Breast epithelium (tissue), 4 donors: ENCODE measurements at regions not wholly inside any gene's neighbourhood (a gene's known extent, or its start where the extent isn't known, plus 50 kb on each side); places are given as distances from the start of the nearest gene placed in this dataset.

Source experiments
- DNase-seq, 2 donors: peaks; one replicate each; pipeline ENCODE4 v3.0.0-alpha.2; 2019; ENCODE audit warnings: low spot score in 2 of 2
- H3K27ac ChIP-seq, 2 donors: fragments of 200-600 bp; sonication (generic) in 1 of 2; one replicate each; pipeline ENCODE4 v1.5.1; 2016 to 2019; ENCODE audit warnings: mild to moderate bottlenecking in 1 of 2
- H3K27me3 ChIP-seq, 2 donors: fragments of 200-600 bp; sonication (generic) in 1 of 2; one replicate each; pipeline versions ENCODE4 v1.5.1 to v1.6.0; 2017 to 2019; ENCODE audit warnings: control low read depth in 1 of 2, mild to moderate bottlenecking in 1 of 2
- H3K36me3 ChIP-seq: fragments of 200-600 bp; one replicate; pipeline ENCODE4 v1.5.1; 2019
- H3K4me1 ChIP-seq, 2 donors: fragments of 200-600 bp; sonication (generic); one replicate each; pipeline ENCODE4 v1.5.1; 2016 to 2019; ENCODE audit warnings: control low read depth in 1 of 2
- H3K4me3 ChIP-seq, 3 donors: fragments of 200-600 bp; sonication (generic); 1 replicate in 2 of 3; 2 replicates in 1 of 3; pipeline ENCODE4 v1.5.1; 2016 to 2019; ENCODE audit warnings: mild to moderate bottlenecking in 3 of 3, moderate library complexity in 2 of 3
- H3K9me3 ChIP-seq, 2 donors: fragments of 200-600 bp; sonication (generic) in 1 of 2; one replicate each; pipeline ENCODE4 v1.5.1; 2016 to 2019; ENCODE audit warnings: control low read depth in 1 of 2
- CTCF ChIP-seq, 3 donors: fragments of 450-650 bp; IDR thresholded peaks; one replicate each; pipeline ENCODE4 v1.5.1; 2016 to 2017; ENCODE audit warnings: antibody characterized with exemption in 3 of 3, mild to moderate bottlenecking in 3 of 3, moderate library complexity in 3 of 3
- POLR2A ChIP-seq: fragments of 450-650 bp; IDR thresholded peaks from one replicate; pipeline ENCODE4 v1.6.1; 2016; ENCODE audit warnings: antibody characterized with exemption, mild to moderate bottlenecking, moderate library complexity
- POLR2AphosphoS5 ChIP-seq, 3 donors: sonication (generic); formaldehyde crosslinking; IDR thresholded peaks; one replicate each; pipeline ENCODE4 v1.6.1; 2017; ENCODE audit warnings: antibody characterized with exemption in 3 of 3
- intact Hi-C: fragments of 100-400 bp; cut with DNase I; formaldehyde crosslinking; loops from one replicate; pipeline ENCODE4 v1.15.1; 2023; ENCODE audit warnings: low total_unique reads

GRCh38 chr4:45701621-45702020, 422.2 kb downstream of the GABRG1 start:
- Histone ChIP-seq H3K27ac (no peak overlapping the region), H3K4me1 (no peaks in the 10 kb centered on the region)
- TF ChIP-seq POLR2AphosphoS5 (IDR thresholded peaks at IDR 0.05) (no peak), CTCF (IDR thresholded peaks at IDR 0.05) (no peak), POLR2A (no peak)

GRCh38 chr4:45693746-45694145, 430.1 kb downstream of the GABRG1 start:
- Histone ChIP-seq H3K27ac (no peak overlapping the region), H3K9me3 (no peaks in the 10 kb centered on the region), H3K4me3 (no peak overlapping the region), H3K36me3 (no peaks in the 10 kb centered on the region), H3K27me3 (no peaks in the 10 kb centered on the region), H3K4me1 (no peaks in the 10 kb centered on the region)
- no peak for DNase-seq
- TF ChIP-seq CTCF (IDR thresholded peaks at IDR 0.05) (no peak), POLR2AphosphoS5 (IDR thresholded peaks at IDR 0.05) (no peak), POLR2A (no peak)
- intact Hi-C loops: no loop called here

More at GRCh38 chr4:45701621-45702020, 422.2 kb downstream of the GABRG1 start:
- DNase-seq: no peak
- intact Hi-C loops: no loop called here
- Histone ChIP-seq H3K27me3 (no peaks in the 10 kb centered on the region), H3K4me3 (no peak overlapping the region), H3K36me3 (no peaks in the 10 kb centered on the region), H3K9me3 (no peaks in the 10 kb centered on the region)

GRCh38 chr4:45692131-45692735, 431.6 kb downstream of the GABRG1 start:
- no peaks in the 10 kb centered on the region for H3K9me3 ChIP-seq
- TF ChIP-seq CTCF (IDR thresholded peaks at IDR 0.05): no peak
- no peak for TF ChIP-seq POLR2AphosphoS5 (IDR thresholded peaks at IDR 0.05)
- TF ChIP-seq POLR2A: no peak
- intact Hi-C loops: no loop called here
- H3K4me1 ChIP-seq: no peaks in the 10 kb centered on the region
- no peak for DNase-seq
- H3K36me3 ChIP-seq: no peaks in the 10 kb centered on the region
- no peak overlapping the region for H3K4me3 ChIP-seq
- no peak overlapping the region for H3K27ac ChIP-seq
- H3K27me3 ChIP-seq: no peaks in the 10 kb centered on the region

GRCh38 chr4:45688341-45688740, 435.5 kb downstream of the GABRG1 start:
- no peak overlapping the region for H3K27ac ChIP-seq
- H3K36me3 ChIP-seq: no peaks in the 10 kb centered on the region
- H3K9me3 ChIP-seq: no peaks in the 10 kb centered on the region
- DNase-seq: no peak
- TF ChIP-seq POLR2A: no peak
- TF ChIP-seq CTCF (IDR thresholded peaks at IDR 0.05): no peak
- no peak for TF ChIP-seq POLR2AphosphoS5 (IDR thresholded peaks at IDR 0.05)
- no peaks in the 10 kb centered on the region for H3K27me3 ChIP-seq
- H3K4me1 ChIP-seq: no peaks in the 10 kb centered on the region
- H3K4me3 ChIP-seq: no peak overlapping the region
- intact Hi-C loops: no loop called here

- H3K36me3 ChIP-seq: no peaks in the 10 kb centered on the region
- DNase-seq: no peak
- no peak overlapping the region for H3K4me3 ChIP-seq
- intact Hi-C loops: loop anchor here (5.0 kb wide), 1 partner anchor 677 kb away; no protein-coding TSS in a partner anchor
- no peaks in the 10 kb centered on the region for H3K4me1 ChIP-seq
- TF ChIP-seq POLR2A: no peak
- no peak for TF ChIP-seq CTCF (IDR thresholded peaks at IDR 0.05)
- no peak for TF ChIP-seq POLR2AphosphoS5 (IDR thresholded peaks at IDR 0.05)
- H3K27me3 ChIP-seq: no peaks in the 10 kb centered on the region
- H3K9me3 ChIP-seq: no peaks in the 10 kb centered on the region
- H3K27ac ChIP-seq: no peak overlapping the region
Measured at GRCh38 chr4:45679411-45679810, 444.4 kb downstream of the GABRG1 start.
